ENCODE measurements at regions not wholly inside any gene's neighbourhood (a gene's known extent, or its start where the extent isn't known, plus 50 kb on each side); places are given as distances from the start of the nearest gene placed in this dataset.

GRCh38 chr13:33537026-33537425 lies 251.5 kb upstream of the STARD13 start:
- Mint-ChIP-seq H3K9me3 (peaks cover 0 to 1% (median 0%) of the 10 kb centered on the region in 6 donors), H3K27ac (no peak overlapping the region), H3K4me3 (no peak overlapping the region), H3K36me3 (no peaks in the 10 kb centered on the region), H3K4me1 (peaks cover 17 to 18% of the 10 kb centered on the region in 2 donors), H3K27me3 (ENCODE audit: low read depth in 3 of 3) (peaks cover 0 to 7% (median 1%) of the 10 kb centered on the region in 3 donors)
- DNase-seq: no peak

- Mint-ChIP-seq H3K27ac (no peak overlapping the region), H3K36me3 (no peaks in the 10 kb centered on the region), H3K27me3 (ENCODE audit: low read depth in 3 of 3) (peaks cover 6 to 13% (median 8%) of the 10 kb centered on the region in 3 donors), H3K9me3 (peaks cover 0 to 1% (median 0%) of the 10 kb centered on the region in 6 donors), H3K4me1 (peaks cover 21 to 25% of the 10 kb centered on the region in 2 donors), H3K4me3 (no peak overlapping the region)
- no peak for DNase-seq
Measured at GRCh38 chr13:33537676-33538075, 252.1 kb upstream of the STARD13 start.

GRCh38 chr13:33541456-33541855 lies 255.9 kb upstream of the STARD13 start:
- Mint-ChIP-seq H3K4me1 (peaks cover 38 to 41% of the 10 kb centered on the region in 2 donors), H3K4me3 (peak overlapping the region; percentile 89 to 97 (median 96)), H3K36me3 (no peaks in the 10 kb centered on the region), H3K9me3 (peaks cover 0 to 1% (median 0%) of the 10 kb centered on the region in 6 donors), H3K27me3 (ENCODE audit: low read depth in 3 of 3) (peaks cover 9 to 15% (median 14%) of the 10 kb centered on the region in 3 donors), H3K27ac (peak overlapping the region; percentile 98 to 100 (median 99))
- DNase-seq: peak in 1 of 3 donors; percentile 2

- H3K4me1 Mint-ChIP-seq: peaks cover 38 to 41% of the 10 kb centered on the region in 2 donors
- H3K27ac Mint-ChIP-seq: peak overlapping the region; percentile 98 to 100 (median 99)
- peaks cover 0 to 1% (median 0%) of the 10 kb centered on the region in 6 donors for H3K9me3 Mint-ChIP-seq
- H3K4me3 Mint-ChIP-seq: peak overlapping the region; percentile 89 to 97 (median 96)
- DNase-seq: peak in 1 of 3 donors; percentile 3
- peaks cover 9 to 15% (median 14%) of the 10 kb centered on the region in 3 donors for H3K27me3 Mint-ChIP-seq (ENCODE audit: low read depth in 3 of 3)
- H3K36me3 Mint-ChIP-seq: no peaks in the 10 kb centered on the region
Measured at GRCh38 chr13:33541962-33542308, 256.4 kb upstream of the STARD13 start.

GRCh38 chr13:33542309-33543088 lies 256.9 kb upstream of the STARD13 start:
- Mint-ChIP-seq H3K4me3 (peak overlapping the region; percentile 89 to 97 (median 96)), H3K4me1 (peaks cover 38 to 41% of the 10 kb centered on the region in 2 donors), H3K9me3 (peaks cover 0 to 1% (median 0%) of the 10 kb centered on the region in 6 donors), H3K36me3 (no peaks in the 10 kb centered on the region), H3K27me3 (ENCODE audit: low read depth in 3 of 3) (peaks cover 9 to 15% (median 14%) of the 10 kb centered on the region in 3 donors), H3K27ac (peak overlapping the region; percentile 98 to 100 (median 99))
- DNase-seq: peak; percentile 99

GRCh38 chr13:33543089-33543459 lies 257.5 kb upstream of the STARD13 start:
- H3K4me1 Mint-ChIP-seq: peaks cover 38 to 41% of the 10 kb centered on the region in 2 donors
- H3K9me3 Mint-ChIP-seq: peaks cover 0 to 1% (median 0%) of the 10 kb centered on the region in 6 donors
- H3K27me3 Mint-ChIP-seq (ENCODE audit: low read depth in 3 of 3): peaks cover 9 to 15% (median 14%) of the 10 kb centered on the region in 3 donors
- peaks cover 0 to 3% (median 0%) of the 10 kb centered on the region in 3 donors for H3K36me3 Mint-ChIP-seq
- peak overlapping the region; percentile 98 to 100 (median 99) for H3K27ac Mint-ChIP-seq
- no peak for DNase-seq
- peak overlapping the region; percentile 89 to 97 (median 96) for H3K4me3 Mint-ChIP-seq

GRCh38 chr13:33543631-33544265 lies 258.2 kb upstream of the STARD13 start:
- H3K27me3 Mint-ChIP-seq (ENCODE audit: low read depth in 3 of 3): peaks cover 9 to 15% (median 14%) of the 10 kb centered on the region in 3 donors
- H3K9me3 Mint-ChIP-seq: peaks cover 0 to 1% (median 0%) of the 10 kb centered on the region in 6 donors
- peak overlapping the region; percentile 98 to 100 (median 99) for H3K27ac Mint-ChIP-seq
- H3K4me1 Mint-ChIP-seq: peaks cover 38 to 41% of the 10 kb centered on the region in 2 donors
- H3K36me3 Mint-ChIP-seq: peaks cover 0 to 4% (median 0%) of the 10 kb centered on the region in 3 donors
- DNase-seq: peak in 2 of 3 donors; percentile 1 to 15
- peak overlapping the region; percentile 89 to 97 (median 96) for H3K4me3 Mint-ChIP-seq

- peak overlapping the region in 3 of 5 donors; percentile 33 to 47 (median 46) for H3K4me3 Mint-ChIP-seq
- H3K9me3 Mint-ChIP-seq: peaks cover 0 to 1% (median 0%) of the 10 kb centered on the region in 6 donors
- peaks cover 38 to 41% of the 10 kb centered on the region in 2 donors for H3K4me1 Mint-ChIP-seq
Measured at GRCh38 chr13:33544308-33544707, 258.8 kb upstream of the STARD13 start.

GRCh38 chr13:33545492-33545891 lies 259.9 kb upstream of the STARD13 start:
- H3K27me3 Mint-ChIP-seq (ENCODE audit: low read depth in 3 of 3): peaks cover 9 to 20% (median 15%) of the 10 kb centered on the region in 3 donors
- H3K4me3 Mint-ChIP-seq: peak overlapping the region in 2 of 5 donors; percentile 10 to 17
- peaks cover 0 to 4% (median 0%) of the 10 kb centered on the region in 3 donors for H3K36me3 Mint-ChIP-seq
- H3K27ac Mint-ChIP-seq: peak overlapping the region in 5 of 6 donors; percentile 55 to 81 (median 66)
- peaks cover 36 to 38% of the 10 kb centered on the region in 2 donors for H3K4me1 Mint-ChIP-seq
- no peak for DNase-seq
- H3K9me3 Mint-ChIP-seq: peaks cover 0 to 1% (median 0%) of the 10 kb centered on the region in 6 donors

More at GRCh38 chr13:33544308-33544707, 258.8 kb upstream of the STARD13 start:
- Mint-ChIP-seq H3K27ac (peak overlapping the region; percentile 42 to 100 (median 99)), H3K27me3 (ENCODE audit: low read depth in 3 of 3) (peaks cover 9 to 15% (median 15%) of the 10 kb centered on the region in 3 donors), H3K36me3 (peaks cover 0 to 4% (median 0%) of the 10 kb centered on the region in 3 donors)
- DNase-seq: no peak

- DNase-seq: no peak
- Mint-ChIP-seq H3K9me3 (no peaks in the 10 kb centered on the region), H3K4me1 (peaks cover 21 to 23% of the 10 kb centered on the region in 2 donors), H3K4me3 (no peak overlapping the region), H3K27ac (no peak overlapping the region), H3K27me3 (ENCODE audit: low read depth in 3 of 3) (peaks cover 9 to 19% (median 15%) of the 10 kb centered on the region in 3 donors), H3K36me3 (peaks cover 0 to 4% (median 0%) of the 10 kb centered on the region in 3 donors)
Measured at GRCh38 chr13:33547035-33547434, 261.5 kb upstream of the STARD13 start.

GRCh38 chr13:33548069-33548468 lies 262.5 kb upstream of the STARD13 start:
- Mint-ChIP-seq H3K4me1 (peaks cover 12 to 14% of the 10 kb centered on the region in 2 donors), H3K36me3 (peaks cover 0 to 4% (median 0%) of the 10 kb centered on the region in 3 donors), H3K9me3 (no peaks in the 10 kb centered on the region), H3K27me3 (ENCODE audit: low read depth in 3 of 3) (peaks cover 0 to 9% (median 7%) of the 10 kb centered on the region in 3 donors), H3K4me3 (no peak overlapping the region), H3K27ac (no peak overlapping the region)
- no peak for DNase-seq

- no peak overlapping the region for H3K27ac Mint-ChIP-seq
Measured at GRCh38 chr13:33550276-33550675, 264.7 kb upstream of the STARD13 start.

GRCh38 chr13:33550885-33551284 lies 265.3 kb upstream of the STARD13 start:
- no peaks in the 10 kb centered on the region for H3K4me1 Mint-ChIP-seq
- DNase-seq: no peak
- no peak overlapping the region for H3K27ac Mint-ChIP-seq
- no peak overlapping the region for H3K4me3 Mint-ChIP-seq
- no peaks in the 10 kb centered on the region for H3K9me3 Mint-ChIP-seq
- H3K36me3 Mint-ChIP-seq: peaks cover 0 to 4% (median 0%) of the 10 kb centered on the region in 3 donors
- peaks cover 2 to 6% (median 3%) of the 10 kb centered on the region in 3 donors for H3K27me3 Mint-ChIP-seq (ENCODE audit: low read depth in 3 of 3)

More at GRCh38 chr13:33550276-33550675, 264.7 kb upstream of the STARD13 start:
- peaks cover 0 to 2% of the 10 kb centered on the region in 2 donors for H3K4me1 Mint-ChIP-seq
- peaks cover 0 to 4% (median 0%) of the 10 kb centered on the region in 3 donors for H3K36me3 Mint-ChIP-seq
- no peak overlapping the region for H3K4me3 Mint-ChIP-seq
- H3K27me3 Mint-ChIP-seq (ENCODE audit: low read depth in 3 of 3): peaks cover 2 to 6% (median 3%) of the 10 kb centered on the region in 3 donors
- DNase-seq: no peak
- H3K9me3 Mint-ChIP-seq: no peaks in the 10 kb centered on the region

Data from immature natural killer cell (primary cell).